ENCODE measurements at regions not wholly inside any gene's neighbourhood (a gene's known extent, or its start where the extent isn't known, plus 50 kb on each side); places are given as distances from the start of the nearest gene placed in this dataset.

DNA sequence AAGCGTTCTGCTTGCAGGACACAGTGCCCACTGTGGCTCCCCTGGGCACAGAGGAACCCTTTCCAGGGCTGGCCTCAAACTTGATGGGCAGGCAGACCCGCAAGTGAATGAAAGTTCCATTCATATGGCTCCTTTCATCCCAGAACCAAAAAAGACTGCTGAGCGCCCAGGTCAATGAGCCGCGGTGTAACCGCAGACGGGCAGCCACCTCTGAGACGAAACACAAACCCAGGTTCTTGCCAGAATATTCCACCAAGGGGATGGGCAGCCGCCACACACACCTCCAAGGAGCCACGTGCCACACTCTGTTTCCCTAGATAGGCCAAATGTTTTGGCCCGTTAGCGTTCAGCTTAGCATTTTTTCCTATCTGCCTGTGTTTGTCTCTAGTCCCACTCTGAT lies 82.8 kb upstream of the IGF1R start:
- Histone ChIP-seq H3K9me3 (ENCODE audit: control insufficient read depth, insufficient read depth, low read depth, low read length) (no peaks in the 10 kb centered on the region), H3K4me1 (ENCODE audit: control insufficient read depth, extremely low read depth, insufficient read depth, low read length) (no peaks in the 10 kb centered on the region), H3K9ac (ENCODE audit: insufficient read depth, low read length) (no peak overlapping the region), H4K20me1 (ENCODE audit: control insufficient read depth, extremely low read depth, insufficient read depth, low read length) (no peaks in the 10 kb centered on the region), H3K4me2 (ENCODE audit: extremely low read depth, insufficient read depth, low read length) (no peak overlapping the region), H3K79me2 (ENCODE audit: control insufficient read depth, insufficient read depth, low read length) (no peaks in the 10 kb centered on the region), H2AFZ (ENCODE audit: low read length) (no peak overlapping the region), H3K4me3 (replicated peaks in 1 of 4; ENCODE audit: control extremely low read depth in 1 of 4, insufficient read depth in 1 of 4, low read depth in 3 of 4, low read length in 4 of 4) (no peak overlapping the region), H3K36me3 (ENCODE audit: control insufficient read depth, insufficient read depth, low read length) (no peaks in the 10 kb centered on the region), H3K27me3 (ENCODE audit: control insufficient read depth, insufficient read depth, low read length) (no peaks in the 10 kb centered on the region), H3K27ac (ENCODE audit: insufficient read depth, low read length) (no peak overlapping the region)
- no peak for DNase-seq (ENCODE audit: low read depth in 2 of 2)
- TF ChIP-seq, protein P1, sequence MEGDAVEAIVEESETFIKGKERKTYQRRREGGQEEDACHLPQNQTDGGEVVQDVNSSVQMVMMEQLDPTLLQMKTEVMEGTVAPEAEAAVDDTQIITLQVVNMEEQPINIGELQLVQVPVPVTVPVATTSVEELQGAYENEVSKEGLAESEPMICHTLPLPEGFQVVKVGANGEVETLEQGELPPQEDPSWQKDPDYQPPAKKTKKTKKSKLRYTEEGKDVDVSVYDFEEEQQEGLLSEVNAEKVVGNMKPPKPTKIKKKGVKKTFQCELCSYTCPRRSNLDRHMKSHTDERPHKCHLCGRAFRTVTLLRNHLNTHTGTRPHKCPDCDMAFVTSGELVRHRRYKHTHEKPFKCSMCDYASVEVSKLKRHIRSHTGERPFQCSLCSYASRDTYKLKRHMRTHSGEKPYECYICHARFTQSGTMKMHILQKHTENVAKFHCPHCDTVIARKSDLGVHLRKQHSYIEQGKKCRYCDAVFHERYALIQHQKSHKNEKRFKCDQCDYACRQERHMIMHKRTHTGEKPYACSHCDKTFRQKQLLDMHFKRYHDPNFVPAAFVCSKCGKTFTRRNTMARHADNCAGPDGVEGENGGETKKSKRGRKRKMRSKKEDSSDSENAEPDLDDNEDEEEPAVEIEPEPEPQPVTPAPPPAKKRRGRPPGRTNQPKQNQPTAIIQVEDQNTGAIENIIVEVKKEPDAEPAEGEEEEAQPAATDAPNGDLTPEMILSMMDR (conservative IDR thresholded peaks at IDR 0.05 in 1 of 2, IDR thresholded peaks at IDR 0.05 in 1 of 2; ENCODE audit: low read depth in 1 of 2, low read length in 2 of 2): no peak
- TF ChIP-seq EZH2 (IDR thresholded peaks at IDR 0.05; ENCODE audit: low read length, missing control alignments): no peak

DNA sequence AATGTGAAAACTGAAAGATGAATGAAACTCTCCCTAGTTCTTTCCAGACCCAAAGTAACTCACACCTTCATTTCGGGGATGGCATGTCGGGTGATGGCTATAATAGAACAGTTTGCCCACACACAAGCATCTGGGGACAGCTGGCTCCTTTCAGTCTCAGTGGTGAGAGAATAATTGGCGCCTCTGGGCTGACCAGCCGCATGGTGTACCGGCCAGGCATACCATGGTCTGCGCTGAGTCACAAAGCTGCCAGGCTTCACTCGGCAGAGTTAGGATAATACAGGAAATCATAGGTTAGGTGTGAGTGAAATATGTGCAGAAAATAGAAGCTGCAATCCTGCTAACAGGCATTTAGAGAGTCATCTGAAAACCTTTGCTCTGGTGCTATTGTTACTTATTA lies 80.4 kb upstream of the IGF1R start:
- TF ChIP-seq EZH2 (IDR thresholded peaks at IDR 0.05; ENCODE audit: low read length, missing control alignments): no peak
- TF ChIP-seq, protein P1 (conservative IDR thresholded peaks at IDR 0.05 in 1 of 2, IDR thresholded peaks at IDR 0.05 in 1 of 2; ENCODE audit: low read depth in 1 of 2, low read length in 2 of 2): no peak
- DNase-seq (ENCODE audit: low read depth in 2 of 2): peak; percentile 13 to 28
- Histone ChIP-seq H3K27me3 (ENCODE audit: control insufficient read depth, insufficient read depth, low read length) (no peaks in the 10 kb centered on the region), H3K79me2 (ENCODE audit: control insufficient read depth, insufficient read depth, low read length) (no peaks in the 10 kb centered on the region), H4K20me1 (ENCODE audit: control insufficient read depth, extremely low read depth, insufficient read depth, low read length) (no peaks in the 10 kb centered on the region), H2AFZ (ENCODE audit: low read length) (no peak overlapping the region), H3K9me3 (ENCODE audit: control insufficient read depth, insufficient read depth, low read depth, low read length) (no peaks in the 10 kb centered on the region), H3K4me2 (ENCODE audit: extremely low read depth, insufficient read depth, low read length) (no peak overlapping the region), H3K9ac (ENCODE audit: insufficient read depth, low read length) (no peak overlapping the region), H3K27ac (ENCODE audit: insufficient read depth, low read length) (no peak overlapping the region), H3K4me1 (ENCODE audit: control insufficient read depth, extremely low read depth, insufficient read depth, low read length) (no peaks in the 10 kb centered on the region), H3K4me3 (replicated peaks in 1 of 4; ENCODE audit: control extremely low read depth in 1 of 4, insufficient read depth in 1 of 4, low read depth in 3 of 4, low read length in 4 of 4) (no peak overlapping the region), H3K36me3 (ENCODE audit: control insufficient read depth, insufficient read depth, low read length) (no peaks in the 10 kb centered on the region)

DNA sequence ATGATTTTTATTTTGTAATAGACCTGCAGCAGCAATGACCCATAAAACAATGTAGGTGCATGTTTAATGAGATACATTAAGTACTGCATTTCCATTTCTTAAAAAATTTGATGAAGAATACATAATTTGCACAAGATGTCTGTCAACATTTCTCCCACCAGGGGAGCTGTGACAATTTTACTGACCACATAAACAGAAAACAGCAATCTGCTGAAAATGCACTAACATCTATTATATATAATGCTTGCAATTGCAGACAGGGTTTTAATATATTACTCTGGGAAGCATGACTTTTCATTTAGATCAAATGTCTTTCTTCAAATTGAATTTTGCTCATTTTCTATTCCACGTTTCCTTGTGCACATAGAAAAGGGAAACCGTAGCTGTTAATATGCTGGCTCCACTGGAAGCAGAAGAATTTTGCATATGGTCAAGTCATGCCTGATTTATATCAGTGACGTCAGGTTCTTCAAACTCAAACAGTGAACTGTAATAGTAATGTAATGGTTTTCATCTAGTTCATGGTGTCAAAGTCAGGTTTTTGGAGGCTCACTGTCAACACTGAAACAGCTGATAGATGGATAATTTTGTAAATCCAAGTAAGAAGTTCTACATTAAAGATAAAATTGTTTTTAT lies 79.8 kb upstream of the IGF1R start:
- no peaks in the 10 kb centered on the region for H3K79me2 ChIP-seq (ENCODE audit: control insufficient read depth, insufficient read depth, low read length)
- no peak for TF ChIP-seq EZH2 (IDR thresholded peaks at IDR 0.05; ENCODE audit: low read length, missing control alignments)
- TF ChIP-seq, protein P1 (conservative IDR thresholded peaks at IDR 0.05 in 1 of 2, IDR thresholded peaks at IDR 0.05 in 1 of 2; ENCODE audit: low read depth in 1 of 2, low read length in 2 of 2): peak; percentile 29 to 50
- no peaks in the 10 kb centered on the region for H3K9me3 ChIP-seq (ENCODE audit: control insufficient read depth, insufficient read depth, low read depth, low read length)
- H3K4me3 ChIP-seq (replicated peaks in 1 of 4; ENCODE audit: control extremely low read depth in 1 of 4, insufficient read depth in 1 of 4, low read depth in 3 of 4, low read length in 4 of 4): no peak overlapping the region
- peak in 1 of 2 donors; percentile 32 for DNase-seq (ENCODE audit: low read depth in 2 of 2)
- no peak overlapping the region for H3K4me2 ChIP-seq (ENCODE audit: extremely low read depth, insufficient read depth, low read length)
- no peak overlapping the region for H3K27ac ChIP-seq (ENCODE audit: insufficient read depth, low read length)
- no peak overlapping the region for H2AFZ ChIP-seq (ENCODE audit: low read length)
- H3K27me3 ChIP-seq (ENCODE audit: control insufficient read depth, insufficient read depth, low read length): no peaks in the 10 kb centered on the region
- H3K9ac ChIP-seq (ENCODE audit: insufficient read depth, low read length): no peak overlapping the region
- no peaks in the 10 kb centered on the region for H3K4me1 ChIP-seq (ENCODE audit: control insufficient read depth, extremely low read depth, insufficient read depth, low read length)
- H3K36me3 ChIP-seq (ENCODE audit: control insufficient read depth, insufficient read depth, low read length): no peaks in the 10 kb centered on the region
- H4K20me1 ChIP-seq (ENCODE audit: control insufficient read depth, extremely low read depth, insufficient read depth, low read length): no peaks in the 10 kb centered on the region
